ENCODE measurements at regions not wholly inside any gene's neighbourhood (a gene's known extent, or its start where the extent isn't known, plus 50 kb on each side); places are given as distances from the start of the nearest gene placed in this dataset.
"Not testable (repeated sequence)": the region's sequence is repeated elsewhere in the genome, so short reads cannot be mapped to it uniquely, and the experiment has no call there.

DNA sequence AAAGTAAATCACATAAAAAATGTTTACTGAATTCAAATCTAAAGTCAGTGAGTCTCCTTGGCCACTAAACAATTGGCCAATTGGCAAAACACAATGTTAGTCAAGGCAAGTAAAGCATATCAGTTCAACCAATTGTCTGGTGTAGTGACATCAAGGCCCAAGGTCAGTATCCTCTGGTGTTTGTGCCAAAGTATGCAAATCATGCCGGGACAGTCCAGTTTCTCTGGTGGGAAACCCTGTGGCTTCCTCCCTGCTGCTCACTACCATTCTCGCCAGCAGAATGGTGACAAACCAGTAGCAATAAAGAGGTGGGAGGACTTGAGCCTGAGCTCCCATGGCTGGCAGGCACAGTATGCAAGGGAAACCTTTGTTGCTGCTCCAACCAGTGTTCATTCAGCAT lies 314.9 kb upstream of the FGF13 start:
- no peak for DNase-seq (ENCODE audit: low read depth)

DNA sequence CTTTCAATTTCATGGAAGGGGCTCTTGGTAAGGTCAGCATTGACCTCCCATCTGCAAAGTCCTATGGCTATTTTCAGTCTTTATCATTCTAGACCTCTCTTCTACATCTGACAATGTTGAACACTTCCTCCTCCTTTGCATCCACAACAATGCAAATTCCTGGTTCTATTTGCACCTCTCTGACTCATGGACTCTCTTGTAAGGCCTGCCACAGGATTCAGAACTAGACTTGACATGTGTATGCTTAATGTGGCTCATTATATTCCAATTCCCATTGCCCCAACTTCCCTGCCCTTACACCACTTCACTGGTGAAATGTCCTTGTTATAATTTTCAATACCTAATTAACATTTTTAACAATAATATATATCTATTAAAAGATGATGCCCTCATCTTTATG lies 314.3 kb upstream of the FGF13 start:
- DNase-seq (ENCODE audit: low read depth), result no peak

DNA sequence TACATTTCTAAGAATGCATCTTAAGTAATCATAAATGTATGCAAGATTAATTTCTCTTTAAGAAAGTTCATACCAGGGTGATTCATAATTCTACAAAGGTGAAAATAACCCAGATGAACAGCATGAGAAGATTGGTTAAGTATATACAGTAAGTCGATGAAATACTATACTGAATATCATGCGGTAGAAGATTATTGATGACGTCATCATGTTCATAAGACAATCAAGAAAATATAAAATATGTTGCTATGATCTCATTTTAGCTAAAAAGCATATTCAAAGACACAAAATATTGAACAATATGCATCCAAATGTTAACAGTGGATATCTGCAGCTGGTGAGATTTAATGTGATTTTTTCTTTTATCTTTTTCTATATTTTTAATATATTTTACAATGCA lies 312.0 kb upstream of the FGF13 start:
- DNase-seq (ENCODE audit: low read depth), result no peak

DNA sequence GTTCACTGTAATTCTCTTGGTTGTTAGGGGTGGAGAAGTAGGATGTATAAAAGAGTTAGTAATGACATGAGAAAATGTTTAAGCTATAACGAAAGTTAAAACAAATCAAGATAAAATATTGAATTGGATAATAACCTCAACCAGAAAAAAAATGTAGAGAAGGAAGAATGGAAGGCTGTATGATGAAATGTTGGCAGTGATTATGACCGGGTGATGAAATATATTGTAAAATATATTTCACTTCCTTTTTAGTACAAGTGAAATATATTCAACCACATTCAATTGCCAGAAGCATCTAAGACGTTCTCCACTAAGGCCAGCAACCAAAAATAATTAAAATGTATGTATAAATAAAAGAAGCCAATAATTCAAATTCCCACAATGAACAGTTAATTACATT lies 309.3 kb upstream of the FGF13 start:
- DNase-seq (ENCODE audit: low read depth), result no peak

DNA sequence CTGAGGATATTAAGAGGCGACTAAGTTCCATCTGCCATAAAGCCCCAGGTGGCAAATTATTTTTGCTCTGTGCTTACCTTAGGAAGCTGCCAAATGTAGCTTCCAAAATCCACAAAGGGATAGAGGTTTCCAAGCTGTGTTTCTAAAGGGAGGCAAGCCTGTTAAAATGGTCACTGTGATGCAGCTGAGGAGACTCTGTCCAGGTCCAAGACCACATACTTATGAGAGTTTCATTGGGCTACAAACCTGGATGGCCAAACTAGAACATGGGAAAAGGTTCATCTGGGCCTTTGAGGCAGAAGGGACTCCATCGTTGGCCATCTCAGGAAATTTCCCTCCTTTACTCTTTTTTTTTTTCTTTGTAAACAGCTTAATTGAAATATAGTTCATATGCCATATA lies 306.9 kb upstream of the FGF13 start:
- no peak for DNase-seq (ENCODE audit: low read depth)

DNA sequence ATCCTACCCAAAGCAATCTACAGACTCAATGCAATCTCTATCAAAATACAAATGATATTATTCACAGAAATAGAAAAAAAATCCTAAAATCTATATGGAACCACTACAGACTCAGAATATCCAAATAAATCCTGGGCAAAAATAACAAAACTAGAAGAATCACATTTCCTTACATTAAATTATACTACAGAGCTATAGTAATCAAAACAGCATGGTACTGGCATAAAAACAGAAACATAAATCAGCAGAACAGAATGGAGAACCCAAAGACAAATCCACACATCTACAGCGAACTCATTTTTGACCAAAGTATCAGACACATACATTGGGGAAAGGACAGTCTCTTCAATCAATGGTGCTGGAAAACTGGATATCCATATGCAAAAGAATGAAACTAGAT lies 304.1 kb upstream of the FGF13 start:
- no peak for DNase-seq (ENCODE audit: low read depth)

DNA sequence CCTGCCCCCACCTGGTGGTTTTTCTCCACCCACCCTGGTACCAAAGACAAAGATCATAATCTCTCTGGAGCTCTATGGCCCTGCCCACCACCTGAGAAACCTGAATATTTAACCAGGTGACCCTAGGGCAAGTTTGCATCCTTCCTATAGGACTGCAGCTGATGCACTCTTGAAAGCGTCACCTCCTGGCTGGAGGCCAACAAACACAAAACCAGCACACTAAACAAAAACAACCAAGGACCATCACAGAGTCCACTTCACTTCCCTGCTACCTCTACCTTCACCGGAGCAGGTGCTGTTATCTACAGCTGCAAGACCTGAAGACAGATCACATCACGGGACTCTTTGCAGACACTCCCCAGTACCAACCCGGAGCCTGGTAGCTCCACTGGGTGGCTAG lies 296.7 kb upstream of the FGF13 start:
- DNase-seq (ENCODE audit: low read depth), result no peak

DNA sequence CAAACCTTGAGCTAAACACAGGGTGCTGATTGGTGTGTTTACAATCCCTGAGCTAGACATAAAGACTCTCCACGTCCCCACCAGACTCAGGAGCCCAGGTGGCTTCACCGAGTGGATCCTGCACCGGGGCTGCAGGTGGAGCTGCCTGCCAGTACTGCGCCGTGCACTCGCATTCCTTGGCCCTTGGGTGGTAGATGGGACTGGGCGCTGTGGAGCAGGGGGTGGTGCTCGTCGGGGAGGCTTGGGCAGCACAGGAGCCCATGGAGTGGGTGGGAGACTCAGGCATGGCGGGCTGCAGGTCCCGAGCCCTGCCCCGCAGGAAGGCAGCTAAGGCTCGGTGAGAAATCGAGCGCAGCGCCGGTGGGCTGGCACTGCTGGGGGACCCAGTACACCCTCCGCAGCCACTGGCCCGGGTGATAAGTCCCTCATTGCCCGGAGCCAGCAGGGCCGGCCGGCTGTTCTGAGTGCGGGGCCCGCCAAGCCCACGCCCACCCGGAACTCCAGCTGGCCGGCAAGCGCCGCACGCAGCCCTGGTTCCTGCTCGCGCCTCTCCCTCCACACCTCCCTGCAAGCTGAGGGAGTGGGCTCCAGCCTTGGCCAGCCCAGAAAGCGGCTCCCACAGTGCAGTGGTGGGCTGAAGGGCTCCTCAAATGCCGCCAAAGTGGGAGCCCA lies 292.5 kb upstream of the FGF13 start:
- not testable (repeated sequence) for DNase-seq (ENCODE audit: low read depth)

DNA sequence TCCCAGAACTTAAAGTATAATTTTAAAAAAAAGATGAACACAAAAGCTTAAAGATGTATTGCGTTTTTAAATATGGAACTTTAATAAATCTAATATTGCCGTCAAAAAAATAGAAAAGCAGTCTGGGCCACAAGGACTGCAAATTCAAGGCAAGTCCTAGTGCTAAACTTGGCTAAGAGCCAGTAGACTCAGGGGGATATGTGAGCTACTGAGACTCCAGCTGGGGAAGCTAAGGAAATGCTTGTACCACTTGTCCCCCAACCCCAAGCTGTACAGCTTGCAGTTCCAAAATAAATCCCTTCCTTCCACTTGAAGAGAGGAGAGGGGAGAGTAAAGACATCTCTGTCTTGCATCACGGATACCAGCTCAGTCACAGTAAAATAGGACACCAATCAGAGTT lies 290.8 kb upstream of the FGF13 start:
- no peak for DNase-seq (ENCODE audit: low read depth)

DNA sequence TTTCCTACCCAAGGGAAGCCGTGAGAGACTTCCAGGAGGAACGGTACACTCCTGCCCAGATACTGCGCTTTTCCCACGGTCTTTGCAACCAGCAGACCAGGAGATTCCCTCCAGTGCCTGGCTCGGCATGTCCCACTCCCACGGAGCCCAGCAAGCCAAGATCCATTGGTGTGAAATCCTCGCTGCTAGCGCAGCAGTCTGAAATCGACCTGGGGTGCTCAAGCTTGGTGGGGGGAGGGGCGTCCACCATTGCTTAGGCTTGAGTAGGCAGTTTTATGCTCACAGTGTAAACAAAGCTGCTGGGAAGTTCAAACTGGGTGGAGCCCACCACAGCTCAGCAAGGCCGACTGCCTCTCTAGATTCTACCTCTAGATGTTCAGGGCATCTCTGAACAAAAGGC lies 284.8 kb upstream of the FGF13 start:
- no peak for DNase-seq (ENCODE audit: low read depth)

DNA sequence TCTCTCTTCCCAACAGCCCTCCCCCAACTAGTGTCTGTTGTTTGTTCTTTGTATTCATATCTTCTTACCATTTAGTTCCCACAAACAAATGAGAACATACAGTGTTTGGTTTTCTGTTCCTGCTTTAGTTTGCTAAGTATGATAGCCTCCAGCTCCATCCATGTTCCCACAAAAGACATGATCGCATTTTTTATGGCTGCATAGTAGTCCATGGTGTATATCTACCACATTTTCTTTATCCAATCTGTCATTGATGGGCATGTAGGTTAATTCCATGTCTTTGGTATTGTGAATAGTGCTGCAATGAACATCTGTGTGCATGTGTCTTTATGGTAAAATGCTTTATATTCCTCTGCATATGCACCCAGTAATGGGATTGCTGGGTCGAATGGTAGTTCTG lies 283.9 kb upstream of the FGF13 start:
- no peak for DNase-seq (ENCODE audit: low read depth)

DNA sequence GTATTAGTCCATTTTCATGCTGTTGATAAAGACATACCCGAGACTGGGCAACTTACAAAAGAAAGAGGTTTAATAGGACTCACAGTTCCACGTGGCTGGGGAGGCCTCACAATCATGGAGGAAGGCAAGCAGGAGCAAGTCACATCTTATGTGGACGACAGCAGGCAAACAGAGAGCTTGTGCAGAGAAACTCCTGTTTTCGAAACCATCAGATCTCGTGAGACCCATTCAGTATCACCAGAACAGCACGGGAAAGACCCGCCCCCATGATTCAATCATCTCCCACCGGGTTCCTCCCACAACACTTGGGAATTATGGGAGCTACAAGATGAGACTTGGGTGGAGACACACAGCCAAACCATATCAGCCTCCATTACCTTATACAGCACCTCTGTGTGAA lies 278.9 kb upstream of the FGF13 start:
- DNase-seq (ENCODE audit: low read depth), result not testable (repeated sequence)

DNA sequence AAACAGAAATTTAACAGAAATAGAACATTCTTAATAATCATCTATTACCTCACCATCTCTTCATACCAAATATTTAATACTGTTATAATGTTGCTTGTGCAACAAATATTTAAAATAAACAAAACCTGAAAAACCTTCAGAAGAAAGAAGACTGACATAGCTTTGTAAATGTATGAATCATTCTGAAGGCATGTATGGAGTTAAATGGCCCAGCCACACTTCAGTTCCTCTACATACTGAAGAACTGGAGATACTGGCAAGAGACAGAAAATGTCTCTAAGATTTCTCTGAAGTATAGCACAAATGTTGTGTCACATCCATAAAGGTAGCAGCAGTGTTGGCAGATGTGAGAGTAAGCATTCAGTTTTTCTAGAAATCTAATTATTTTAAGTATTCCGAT lies 275.3 kb upstream of the FGF13 start:
- DNase-seq (ENCODE audit: low read depth), result no peak

DNA sequence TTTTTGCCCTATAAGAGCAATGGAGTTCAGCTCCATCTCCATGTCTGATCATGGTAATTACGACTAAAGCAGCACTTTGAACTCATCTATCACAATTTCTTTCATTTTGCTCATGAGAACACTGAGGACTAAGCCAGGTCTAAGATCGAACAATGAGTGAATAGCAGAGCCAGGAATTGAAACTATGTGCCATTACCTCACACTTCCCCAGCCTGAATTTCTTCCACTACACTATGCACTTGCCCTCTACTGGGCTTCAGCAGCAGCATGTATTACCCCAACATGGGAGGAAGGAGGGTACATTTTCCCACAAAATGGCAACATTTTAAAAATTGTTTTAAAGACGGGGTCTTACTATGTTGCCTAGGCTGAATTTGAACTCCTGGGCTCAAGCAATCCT lies 274.7 kb upstream of the FGF13 start:
- no peak for DNase-seq (ENCODE audit: low read depth)

DNA sequence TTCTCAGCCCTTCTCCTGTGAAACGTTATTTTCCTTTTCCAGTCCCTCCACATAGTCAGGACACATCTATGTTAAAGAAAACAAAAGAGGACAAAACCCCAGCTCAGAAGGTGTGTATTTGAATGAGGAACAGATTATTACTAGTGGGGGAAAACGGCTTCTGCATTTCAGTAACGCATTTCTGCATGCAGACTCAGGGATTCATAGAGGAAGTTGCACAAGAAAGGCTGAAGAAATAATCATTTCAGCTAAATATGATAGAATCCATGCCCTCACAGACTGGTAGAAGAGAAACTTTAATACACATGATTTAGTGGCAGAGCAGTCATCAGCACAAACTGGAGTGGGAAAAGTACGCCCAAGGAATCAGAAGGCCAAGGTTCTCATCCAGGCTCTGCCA lies 270.8 kb upstream of the FGF13 start:
- no peak for DNase-seq (ENCODE audit: low read depth)

DNA sequence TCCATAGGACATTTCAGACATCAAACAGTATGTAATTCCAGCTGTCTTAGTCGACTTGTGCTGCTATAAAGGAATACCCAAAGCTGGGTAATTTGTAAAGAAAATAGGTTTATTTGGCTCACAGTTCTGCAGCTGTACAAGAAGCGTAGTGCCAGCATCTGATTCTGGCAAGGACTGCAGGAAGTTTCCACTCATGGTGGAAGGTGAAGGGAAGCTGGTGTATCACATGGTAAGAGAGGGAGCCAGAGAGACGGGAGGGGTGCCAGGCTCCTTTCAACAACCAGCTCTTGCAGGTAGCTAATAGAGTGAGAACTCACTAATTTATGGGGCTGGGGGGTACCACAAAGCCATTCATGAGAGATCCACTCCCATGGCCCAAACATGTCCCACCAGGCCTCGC lies 253.0 kb upstream of the FGF13 start:
- no peak for DNase-seq (ENCODE audit: low read depth)

DNA sequence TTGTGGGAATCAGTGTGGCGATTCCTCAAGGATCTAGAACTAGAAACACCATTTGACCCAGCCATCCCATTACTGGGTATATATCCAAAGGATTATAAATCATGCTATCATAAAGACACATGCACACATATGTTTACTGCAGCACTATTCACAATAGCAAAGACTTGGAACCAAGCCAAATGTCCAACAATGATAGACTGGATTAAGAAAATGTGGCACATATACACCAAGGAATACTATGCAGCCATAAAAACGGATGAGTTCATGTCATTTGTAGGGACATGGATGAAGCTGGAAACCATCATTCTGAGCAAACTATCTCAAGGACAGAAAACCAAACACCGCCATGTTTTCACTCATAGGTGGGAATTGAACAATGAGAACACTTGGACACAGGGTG lies 250.9 kb upstream of the FGF13 start:
- not testable (repeated sequence) for DNase-seq (ENCODE audit: low read depth)

DNA sequence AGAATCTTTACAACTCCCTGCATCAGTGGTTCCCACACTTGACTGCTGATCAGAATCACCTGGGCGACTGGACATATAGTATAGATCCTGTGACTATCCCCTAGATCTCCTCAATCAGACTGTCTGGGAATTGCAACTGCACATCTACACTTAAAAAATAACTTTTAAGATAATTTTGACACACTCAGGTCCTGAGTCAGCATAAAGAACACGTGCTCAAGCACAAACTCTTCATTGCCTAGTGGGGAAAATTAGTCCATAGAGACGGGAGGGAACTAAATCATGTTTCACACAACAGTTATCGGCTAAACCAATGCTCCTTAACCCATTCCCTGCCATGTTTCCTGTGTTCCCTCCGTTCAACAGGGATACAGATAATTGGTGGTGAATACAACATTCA lies 243.5 kb upstream of the FGF13 start:
- no peak for DNase-seq (ENCODE audit: low read depth)

DNA sequence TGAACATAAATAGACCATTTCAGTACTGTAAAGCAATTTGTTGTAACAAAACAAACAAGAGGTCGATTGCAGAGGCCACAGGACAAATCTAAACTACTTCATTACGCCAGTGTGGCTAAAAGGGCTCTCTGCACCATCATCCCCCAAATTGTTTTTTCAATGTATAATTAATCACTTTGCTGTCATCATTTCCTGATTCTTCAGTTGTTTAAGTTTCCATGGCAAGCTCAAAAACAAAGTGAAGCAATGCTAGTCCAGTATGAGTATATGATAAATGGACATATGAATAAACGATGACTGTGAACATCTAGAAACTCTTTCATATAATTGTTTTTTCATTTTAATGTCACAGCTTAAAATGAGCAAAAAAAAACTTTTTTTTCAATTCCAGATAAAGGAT lies 235.4 kb upstream of the FGF13 start:
- DNase-seq (ENCODE audit: low read depth), result no peak

DNA sequence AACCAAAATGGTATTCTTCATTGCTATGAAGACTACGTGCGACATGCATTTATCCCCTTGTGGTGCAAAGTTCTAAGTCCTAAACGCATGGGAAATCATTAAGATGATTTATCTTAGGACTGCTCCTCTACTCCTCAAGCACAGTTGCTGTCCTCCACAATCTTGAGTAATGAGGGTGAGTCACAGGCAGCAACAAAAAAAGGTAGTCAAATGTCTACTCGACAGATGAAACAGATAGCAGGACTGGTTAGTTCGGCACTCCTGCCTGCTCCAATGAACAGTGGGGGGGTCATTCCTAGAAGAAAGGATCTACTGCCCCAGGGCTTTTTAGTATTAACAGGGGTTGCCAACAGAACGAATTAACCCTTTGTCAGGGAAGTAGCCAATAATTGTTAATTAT lies 233.7 kb upstream of the FGF13 start:
- no peak for DNase-seq (ENCODE audit: low read depth)

DNA sequence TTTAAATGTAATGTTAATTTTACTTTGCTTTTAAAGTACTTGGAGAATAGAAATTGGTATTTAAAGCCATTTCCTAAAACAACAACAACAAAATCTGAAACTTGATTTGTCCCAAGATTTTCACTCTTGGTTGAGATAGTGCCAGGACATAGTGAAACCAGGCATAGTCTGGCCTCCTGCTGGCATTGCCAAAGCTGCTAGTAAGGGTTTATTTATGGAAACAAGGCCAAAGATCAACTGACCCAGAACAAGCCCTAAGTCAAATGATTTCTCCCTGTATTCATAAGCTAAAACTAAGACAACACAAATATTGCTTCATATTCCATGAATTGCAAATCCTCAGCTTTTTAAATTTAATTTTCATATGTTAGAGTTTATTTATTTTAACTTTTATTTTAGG lies 227.5 kb upstream of the FGF13 start:
- DNase-seq (ENCODE audit: low read depth), result no peak

DNA sequence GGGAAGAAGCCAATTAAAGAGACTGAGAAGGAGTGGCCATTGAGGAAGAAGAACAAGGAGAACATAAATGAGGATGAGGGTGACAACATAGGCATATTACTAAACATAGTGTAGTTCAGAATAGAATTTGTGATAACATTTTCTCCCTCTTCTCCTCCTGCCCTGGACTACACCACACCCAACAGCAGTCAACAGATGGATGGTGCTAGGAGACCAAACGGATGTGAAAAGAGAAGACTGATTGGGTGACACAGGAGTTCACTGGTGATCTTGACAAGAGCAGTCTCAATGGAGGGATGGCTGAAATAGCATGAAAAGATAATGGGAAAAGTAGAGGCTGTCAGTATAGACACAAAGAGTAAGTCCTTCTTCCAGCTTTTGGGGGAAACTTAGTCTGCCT lies 226.5 kb upstream of the FGF13 start:
- no peak for DNase-seq (ENCODE audit: low read depth)

DNA sequence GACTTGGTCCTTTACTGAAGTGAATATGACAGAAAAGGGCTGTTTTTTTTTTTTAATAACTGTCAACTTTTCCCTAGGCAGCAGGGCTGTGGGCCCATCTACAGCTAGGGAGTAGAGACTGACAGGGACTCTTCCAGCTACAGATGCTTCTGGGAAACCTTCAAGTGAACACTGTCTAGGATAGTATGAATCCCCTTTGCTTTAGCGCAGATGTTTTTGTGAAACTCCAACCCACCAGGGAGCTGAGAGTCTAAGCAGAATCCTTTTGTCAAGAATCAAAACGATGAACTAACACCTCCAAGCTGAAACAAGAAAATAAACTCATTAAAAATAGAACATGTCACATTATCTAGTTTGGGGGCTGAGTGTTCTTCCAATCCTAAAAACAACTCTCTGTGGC lies 219.7 kb upstream of the FGF13 start:
- no peak for DNase-seq (ENCODE audit: low read depth)

DNA sequence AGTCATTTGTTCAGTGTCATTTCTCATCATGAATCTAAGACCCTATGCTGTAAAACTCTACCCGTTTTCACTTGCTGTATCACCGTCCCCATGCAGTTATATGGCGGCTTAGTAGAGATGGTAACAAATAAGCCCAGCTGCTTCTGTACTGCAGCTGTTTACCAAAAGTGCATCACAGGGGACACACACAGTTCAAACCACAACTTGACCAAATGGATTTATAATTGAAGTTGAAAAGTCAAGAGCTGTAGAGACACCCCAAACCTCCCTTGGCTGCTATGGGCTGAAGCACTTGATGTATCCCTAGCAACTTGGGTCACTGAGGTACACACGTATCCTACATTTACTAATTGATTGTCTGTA lies 219.0 kb upstream of the FGF13 start:
- no peak for DNase-seq (ENCODE audit: low read depth)
